ENCODE measurements at regions not wholly inside any gene's neighbourhood (a gene's known extent, or its start where the extent isn't known, plus 50 kb on each side); places are given as distances from the start of the nearest gene placed in this dataset.

DNA sequence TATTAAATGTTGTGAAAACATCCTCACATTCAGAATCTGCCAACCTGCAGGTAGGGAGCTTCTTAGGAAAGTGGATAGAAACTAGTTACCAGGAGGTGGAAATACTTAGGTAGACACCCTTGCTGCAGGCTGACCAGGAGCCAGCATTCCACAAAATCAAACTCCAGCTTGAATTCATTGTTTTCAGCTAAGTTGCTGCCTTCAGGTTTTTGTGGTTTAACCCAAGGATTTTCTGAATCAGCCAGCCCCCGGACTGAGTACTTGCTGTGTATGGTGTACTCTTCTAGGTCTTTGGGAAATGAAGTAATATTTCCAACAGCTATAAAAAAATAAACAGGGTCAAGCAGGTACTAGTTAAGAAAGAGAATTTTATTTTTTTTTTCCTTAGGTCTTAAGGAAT lies 192.1 kb upstream of the CHST9 start:
- H3K9me3 ChIP-seq (ENCODE audit: control insufficient read depth, low read depth, low read length): no peaks in the 10 kb centered on the region
- H3K27ac ChIP-seq (ENCODE audit: low read length): no peak overlapping the region
- no peak for DNase-seq
- no peak overlapping the region for H3K4me3 ChIP-seq (ENCODE audit: low read length)
- H3K36me3 ChIP-seq (ENCODE audit: control insufficient read depth, insufficient read depth, low read length): no peaks in the 10 kb centered on the region
- no peaks in the 10 kb centered on the region for H3K27me3 ChIP-seq (ENCODE audit: control insufficient read depth, insufficient read depth, low read length)
- WGBS (ENCODE audit: insufficient coverage, low lambda C conversion rate): no CpG with 5 or more reads among the region's 1 CpG
- H3K4me1 ChIP-seq (ENCODE audit: control insufficient read depth, insufficient read depth, low read length): no peaks in the 10 kb centered on the region

DNA sequence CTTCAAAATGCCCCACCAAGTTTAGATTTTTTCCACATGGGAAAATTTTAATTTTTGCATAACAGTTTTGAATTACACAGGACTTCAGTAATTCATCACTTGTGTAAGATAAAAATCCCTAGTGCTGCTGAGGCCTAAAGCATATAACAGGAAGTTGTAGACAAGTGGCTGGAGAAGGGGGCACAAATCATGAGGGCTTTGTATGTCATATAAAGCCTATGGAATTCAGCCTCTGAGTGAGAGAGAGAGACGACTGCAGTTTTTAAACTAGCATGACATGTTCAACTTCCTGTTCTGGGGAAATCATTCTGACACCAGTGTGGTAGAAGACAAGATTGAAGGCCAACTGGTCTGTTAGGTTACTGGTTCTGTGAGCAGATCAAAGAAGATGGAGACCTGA lies 187.3 kb upstream of the CHST9 start:
- no peaks in the 10 kb centered on the region for H3K9me3 ChIP-seq (ENCODE audit: control insufficient read depth, low read depth, low read length)
- WGBS (ENCODE audit: insufficient coverage, low lambda C conversion rate): no CpG with 5 or more reads among the region's 1 CpG

DNA sequence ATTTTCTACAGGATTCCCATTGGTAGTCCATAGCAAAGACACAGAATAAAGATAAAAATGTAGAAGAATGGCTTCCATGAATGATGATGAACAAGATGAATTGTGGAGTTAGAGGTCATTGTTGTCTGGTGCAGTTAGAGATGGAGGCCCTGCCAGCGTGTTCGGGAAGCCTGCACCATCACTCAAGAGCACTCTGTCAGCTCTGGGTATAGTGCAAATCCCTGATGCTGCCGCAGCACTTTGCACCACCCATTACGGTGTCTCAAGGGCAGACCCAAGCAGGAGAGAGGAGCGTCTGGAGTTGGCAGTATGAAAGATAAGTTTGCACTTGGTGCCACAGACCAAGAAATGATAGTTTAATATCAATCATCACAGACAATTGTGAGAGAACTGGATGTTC lies 181.6 kb upstream of the CHST9 start:
- H3K36me3 ChIP-seq (ENCODE audit: control insufficient read depth, insufficient read depth, low read length): no peaks in the 10 kb centered on the region
- WGBS (ENCODE audit: insufficient coverage, low lambda C conversion rate): no CpG with 5 or more reads among the region's 5 CpGs
- H3K9me3 ChIP-seq (ENCODE audit: control insufficient read depth, low read depth, low read length): no peaks in the 10 kb centered on the region

More for the DNA sequence above, 187.3 kb upstream of the CHST9 start:
- Histone ChIP-seq H3K36me3 (ENCODE audit: control insufficient read depth, insufficient read depth, low read length) (no peaks in the 10 kb centered on the region), H3K27ac (ENCODE audit: low read length) (no peak overlapping the region), H3K4me1 (ENCODE audit: control insufficient read depth, insufficient read depth, low read length) (no peaks in the 10 kb centered on the region), H3K4me3 (ENCODE audit: low read length) (no peak overlapping the region), H3K27me3 (ENCODE audit: control insufficient read depth, insufficient read depth, low read length) (no peaks in the 10 kb centered on the region)
- DNase-seq: no peak

DNA sequence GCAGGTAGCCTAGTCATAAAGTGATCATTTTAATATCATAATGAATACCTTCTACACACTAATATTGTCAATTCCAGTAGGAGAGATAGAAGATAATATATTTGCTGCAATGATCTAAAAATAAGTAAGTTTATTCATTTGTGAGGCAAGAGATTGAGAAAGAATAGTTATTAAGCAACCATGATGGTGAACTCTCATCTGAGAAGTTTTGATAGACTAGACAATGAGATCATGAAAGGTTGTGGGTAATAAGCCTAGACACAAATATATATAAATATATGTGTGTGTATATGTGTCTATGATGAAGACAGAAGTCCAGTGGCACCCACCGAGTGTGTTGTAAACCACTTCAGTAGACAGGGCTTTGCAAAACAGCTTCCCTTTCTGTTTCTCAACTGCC lies 181.0 kb upstream of the CHST9 start:
- WGBS (ENCODE audit: insufficient coverage, low lambda C conversion rate): no CpG with 5 or more reads among the region's 1 CpG

More for the DNA sequence above, 181.6 kb upstream of the CHST9 start:
- Histone ChIP-seq H3K27ac (ENCODE audit: low read length) (no peak overlapping the region), H3K4me3 (ENCODE audit: low read length) (no peak overlapping the region), H3K4me1 (ENCODE audit: control insufficient read depth, insufficient read depth, low read length) (no peaks in the 10 kb centered on the region), H3K27me3 (ENCODE audit: control insufficient read depth, insufficient read depth, low read length) (no peaks in the 10 kb centered on the region)
- DNase-seq: no peak

DNA sequence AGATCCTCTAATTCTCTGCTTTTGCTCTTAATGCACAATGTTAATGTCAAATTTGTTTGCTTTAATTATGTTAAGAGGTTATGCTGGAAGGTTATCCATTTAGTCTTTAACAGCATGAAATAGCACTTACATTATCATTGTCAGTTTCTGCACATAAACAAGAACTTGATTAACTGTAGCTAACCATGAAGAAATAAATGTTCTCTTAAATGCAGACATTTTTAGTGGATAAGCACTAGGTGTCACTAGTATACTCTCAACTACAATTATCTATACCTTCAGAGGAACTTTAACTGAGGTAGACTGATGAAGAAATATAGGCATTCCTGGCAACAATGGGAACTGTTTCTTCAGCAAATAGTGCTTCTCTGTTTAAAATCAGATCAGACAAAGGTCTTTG lies 178.8 kb upstream of the CHST9 start:
- Histone ChIP-seq H3K27me3 (ENCODE audit: control insufficient read depth, insufficient read depth, low read length) (no peaks in the 10 kb centered on the region), H3K4me1 (ENCODE audit: control insufficient read depth, insufficient read depth, low read length) (no peaks in the 10 kb centered on the region), H3K36me3 (ENCODE audit: control insufficient read depth, insufficient read depth, low read length) (no peaks in the 10 kb centered on the region), H3K27ac (ENCODE audit: low read length) (no peak overlapping the region), H3K9me3 (ENCODE audit: control insufficient read depth, low read depth, low read length) (no peaks in the 10 kb centered on the region), H3K4me3 (ENCODE audit: low read length) (no peak overlapping the region)
- peak; percentile 5 to 14 for DNase-seq

More for the DNA sequence above, 181.0 kb upstream of the CHST9 start:
- Histone ChIP-seq H3K4me3 (ENCODE audit: low read length) (no peak overlapping the region), H3K9me3 (ENCODE audit: control insufficient read depth, low read depth, low read length) (no peaks in the 10 kb centered on the region), H3K27ac (ENCODE audit: low read length) (no peak overlapping the region), H3K4me1 (ENCODE audit: control insufficient read depth, insufficient read depth, low read length) (no peaks in the 10 kb centered on the region), H3K27me3 (ENCODE audit: control insufficient read depth, insufficient read depth, low read length) (no peaks in the 10 kb centered on the region), H3K36me3 (ENCODE audit: control insufficient read depth, insufficient read depth, low read length) (no peaks in the 10 kb centered on the region)
- DNase-seq: no peak

DNA sequence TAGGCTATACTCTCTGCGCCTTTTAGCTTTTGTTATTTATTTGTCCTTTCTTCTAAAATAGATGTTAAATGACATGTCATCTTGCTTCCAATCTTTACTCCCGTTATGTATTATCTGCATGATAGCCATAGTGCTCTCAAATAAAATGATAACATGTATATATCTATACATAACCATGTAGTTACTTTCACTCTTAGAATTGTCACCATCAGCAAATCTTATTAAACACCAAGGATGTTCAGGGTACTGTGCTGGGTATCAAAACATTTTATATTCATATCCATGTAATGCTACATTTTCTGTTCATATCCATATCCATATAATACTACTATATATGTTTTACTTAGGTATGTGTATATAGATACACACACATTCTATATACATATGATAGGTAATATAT lies 176.4 kb upstream of the CHST9 start:
- no peaks in the 10 kb centered on the region for H3K36me3 ChIP-seq (ENCODE audit: control insufficient read depth, insufficient read depth, low read length)
- 73% methylated on average over 2 of the region's 2 CpGs for WGBS (ENCODE audit: insufficient coverage, low lambda C conversion rate)
- no peaks in the 10 kb centered on the region for H3K4me1 ChIP-seq (ENCODE audit: control insufficient read depth, insufficient read depth, low read length)

DNA sequence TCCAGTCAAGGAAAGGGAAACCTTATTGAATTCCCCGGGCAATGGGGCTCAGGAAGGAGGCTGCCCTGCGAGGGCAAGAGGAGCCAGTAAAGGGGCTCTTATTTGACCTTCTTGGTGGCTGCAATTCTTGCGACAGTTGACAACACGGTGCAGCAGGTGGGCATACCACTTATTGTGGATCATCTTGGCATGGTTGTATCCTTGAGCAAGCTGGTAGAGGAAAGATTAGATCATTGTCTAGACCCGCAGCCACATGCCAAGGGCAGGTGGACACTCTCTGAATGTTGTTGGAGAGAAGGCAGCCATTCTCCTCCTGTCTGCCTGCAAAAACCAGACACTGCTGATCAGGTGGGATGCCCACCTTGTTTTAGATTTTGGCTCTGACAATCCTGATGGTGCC lies 170.2 kb upstream of the CHST9 start:
- Histone ChIP-seq H3K4me3 (ENCODE audit: low read length) (no peak overlapping the region), H3K36me3 (ENCODE audit: control insufficient read depth, insufficient read depth, low read length) (no peaks in the 10 kb centered on the region), H3K9me3 (ENCODE audit: control insufficient read depth, low read depth, low read length) (no peaks in the 10 kb centered on the region), H3K27ac (ENCODE audit: low read length) (no peak overlapping the region), H3K4me1 (ENCODE audit: control insufficient read depth, insufficient read depth, low read length) (no peaks in the 10 kb centered on the region), H3K27me3 (ENCODE audit: control insufficient read depth, insufficient read depth, low read length) (no peaks in the 10 kb centered on the region)
- no CpG with 5 or more reads among the region's 5 CpGs for WGBS (ENCODE audit: insufficient coverage, low lambda C conversion rate)
- no peak for DNase-seq

More for the DNA sequence above, 176.4 kb upstream of the CHST9 start:
- DNase-seq: no peak
- Histone ChIP-seq H3K27me3 (ENCODE audit: control insufficient read depth, insufficient read depth, low read length) (no peaks in the 10 kb centered on the region), H3K27ac (ENCODE audit: low read length) (no peak overlapping the region), H3K9me3 (ENCODE audit: control insufficient read depth, low read depth, low read length) (no peaks in the 10 kb centered on the region), H3K4me3 (ENCODE audit: low read length) (no peak overlapping the region)

DNA sequence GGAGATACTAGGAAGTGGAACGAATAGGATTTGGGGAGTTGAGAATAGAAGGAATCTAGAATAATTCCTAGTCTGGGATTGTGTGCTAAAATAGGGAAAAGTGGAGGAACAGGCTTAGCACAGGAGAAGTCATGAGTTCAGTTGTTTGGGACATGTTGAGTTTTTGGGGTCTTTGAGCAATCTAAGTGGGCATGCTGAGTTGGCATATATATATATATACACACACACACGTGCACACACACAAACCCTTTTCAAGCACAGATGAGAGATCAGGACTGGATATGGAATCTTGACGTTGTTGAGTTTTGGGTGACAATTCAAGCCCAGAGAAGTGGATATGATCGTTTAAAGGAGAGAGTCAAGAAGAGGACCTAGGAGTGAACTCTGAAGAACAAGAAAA lies 168.2 kb upstream of the CHST9 start:
- H3K4me1 ChIP-seq (ENCODE audit: control insufficient read depth, insufficient read depth, low read length): no peaks in the 10 kb centered on the region
- 75% methylated on average over 2 of the region's 4 CpGs for WGBS (ENCODE audit: insufficient coverage, low lambda C conversion rate)
- H3K4me3 ChIP-seq (ENCODE audit: low read length): no peak overlapping the region
- H3K9me3 ChIP-seq (ENCODE audit: control insufficient read depth, low read depth, low read length): no peaks in the 10 kb centered on the region
- no peak overlapping the region for H3K27ac ChIP-seq (ENCODE audit: low read length)
- no peak for DNase-seq
- no peaks in the 10 kb centered on the region for H3K27me3 ChIP-seq (ENCODE audit: control insufficient read depth, insufficient read depth, low read length)
- H3K36me3 ChIP-seq (ENCODE audit: control insufficient read depth, insufficient read depth, low read length): no peaks in the 10 kb centered on the region

DNA sequence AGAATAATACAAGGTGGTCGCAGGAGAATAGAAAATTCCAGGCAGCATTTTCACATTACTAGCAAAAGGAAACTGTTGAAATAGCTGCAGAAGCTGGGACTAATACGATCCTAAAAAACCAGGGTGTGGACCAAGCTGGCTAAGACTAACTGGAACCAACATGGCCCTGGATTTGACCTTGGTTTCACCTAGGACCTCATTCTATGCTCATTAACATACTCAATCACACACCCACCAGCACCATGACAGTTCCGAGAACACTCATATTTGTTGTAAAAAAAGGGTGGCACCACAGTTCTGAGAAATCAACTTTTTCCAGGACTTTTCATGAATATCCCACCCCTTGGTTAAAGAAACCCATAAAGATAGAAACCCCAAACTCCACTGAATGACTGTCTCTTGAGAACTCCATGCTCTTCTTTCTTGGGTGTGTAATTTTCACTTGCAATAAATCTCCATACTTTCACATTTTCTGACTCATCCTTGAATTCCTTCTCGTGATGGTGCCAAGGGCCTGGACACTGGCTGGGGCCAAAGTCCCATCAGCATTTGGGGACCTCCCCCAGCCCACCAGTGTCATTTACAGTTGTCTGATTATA lies 164.3 kb upstream of the CHST9 start:
- Histone ChIP-seq H3K27ac (ENCODE audit: low read length) (no peak overlapping the region), H3K4me1 (ENCODE audit: control insufficient read depth, insufficient read depth, low read length) (no peaks in the 10 kb centered on the region), H3K27me3 (ENCODE audit: control insufficient read depth, insufficient read depth, low read length) (no peaks in the 10 kb centered on the region), H3K9me3 (ENCODE audit: control insufficient read depth, low read depth, low read length) (no peaks in the 10 kb centered on the region), H3K36me3 (ENCODE audit: control insufficient read depth, insufficient read depth, low read length) (no peaks in the 10 kb centered on the region), H3K4me3 (ENCODE audit: low read length) (no peak overlapping the region)
- DNase-seq: no peak
- WGBS (ENCODE audit: insufficient coverage, low lambda C conversion rate): 40% methylated on average over 1 of the region's 4 CpGs

DNA sequence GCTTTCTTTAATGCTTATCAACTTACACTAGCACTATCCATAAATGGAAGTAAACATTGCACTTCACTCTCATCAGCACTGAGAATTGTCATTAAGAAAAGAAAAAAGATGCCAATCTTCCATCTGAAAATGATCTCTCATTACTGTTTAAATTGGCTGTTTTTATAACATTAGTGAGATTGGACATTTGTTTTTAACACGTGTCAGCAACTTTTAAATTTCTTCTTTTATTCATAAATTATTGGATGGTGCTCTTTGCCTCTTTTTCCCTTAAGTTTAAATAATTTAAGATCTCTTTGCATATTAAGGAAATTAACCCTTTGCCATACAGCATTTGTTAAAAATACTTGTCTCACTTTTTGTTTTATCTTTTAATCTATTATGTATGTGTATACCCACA lies 146.5 kb upstream of the CHST9 start:
- H3K27ac ChIP-seq (ENCODE audit: low read length): no peak overlapping the region
- no peaks in the 10 kb centered on the region for H3K27me3 ChIP-seq (ENCODE audit: control insufficient read depth, insufficient read depth, low read length)
- no peak overlapping the region for H3K4me3 ChIP-seq (ENCODE audit: low read length)
- no peaks in the 10 kb centered on the region for H3K36me3 ChIP-seq (ENCODE audit: control insufficient read depth, insufficient read depth, low read length)
- H3K4me1 ChIP-seq (ENCODE audit: control insufficient read depth, insufficient read depth, low read length): no peaks in the 10 kb centered on the region
- H3K9me3 ChIP-seq (ENCODE audit: control insufficient read depth, low read depth, low read length): no peaks in the 10 kb centered on the region
- WGBS (ENCODE audit: insufficient coverage, low lambda C conversion rate): no CpG with 5 or more reads among the region's 1 CpG
- no peak for DNase-seq

DNA sequence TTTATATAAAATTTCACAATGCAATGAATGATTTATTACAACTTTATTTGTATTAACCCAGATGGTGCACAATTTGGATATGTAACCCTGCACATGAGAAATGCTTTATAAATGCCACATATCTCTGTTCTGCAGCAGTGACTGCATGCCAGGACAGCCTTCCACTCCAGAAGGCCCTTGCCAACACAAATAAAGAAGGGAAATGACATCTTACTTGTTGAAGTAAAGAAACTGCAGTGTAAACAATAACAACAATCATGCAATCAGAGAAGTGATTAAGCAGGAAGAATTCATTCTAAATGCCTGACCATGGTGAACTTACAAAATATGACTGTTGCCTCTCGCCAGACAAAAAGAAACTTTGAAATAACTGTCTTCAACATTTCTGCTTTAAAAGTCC lies 129.9 kb upstream of the CHST9 start:
- no peaks in the 10 kb centered on the region for H3K36me3 ChIP-seq (ENCODE audit: control insufficient read depth, insufficient read depth, low read length)
- no CpG with 5 or more reads among the region's 1 CpG for WGBS (ENCODE audit: insufficient coverage, low lambda C conversion rate)
- H3K4me1 ChIP-seq (ENCODE audit: control insufficient read depth, insufficient read depth, low read length): no peaks in the 10 kb centered on the region
- H3K27me3 ChIP-seq (ENCODE audit: control insufficient read depth, insufficient read depth, low read length): no peaks in the 10 kb centered on the region
- H3K4me3 ChIP-seq (ENCODE audit: low read length): no peak overlapping the region
- H3K27ac ChIP-seq (ENCODE audit: low read length): no peak overlapping the region
- no peak for DNase-seq
- no peaks in the 10 kb centered on the region for H3K9me3 ChIP-seq (ENCODE audit: control insufficient read depth, low read depth, low read length)
